Ureter (tissue), 1 donor: ENCODE measurements at regions not wholly inside any gene's neighbourhood (a gene's known extent, or its start where the extent isn't known, plus 50 kb on each side); places are given as distances from the start of the nearest gene placed in this dataset.

Experiments
- DNase-seq: peaks from one replicate; pipeline ENCODE4 v3.0.0-alpha.2; 2020; ENCODE audit warnings: low spot score
- donor health status: DM: yes; HTN: yes; CAD: no.

GRCh38 chr19:28420811-28421550 is 792.0 kb downstream of the UQCRFS1 start:
- DNase-seq, result no peak

- DNase-seq, result no peak
These were observed 793.6 kb downstream of the UQCRFS1 start for GRCh38 chr19:28419312-28419711.

- DNase-seq, result no peak
These were observed 795.6 kb downstream of the UQCRFS1 start for GRCh38 chr19:28417361-28417760.

- no peak for DNase-seq
These were observed 796.7 kb downstream of the UQCRFS1 start for GRCh38 chr19:28416245-28416644.

- no peak for DNase-seq
These were observed 798.2 kb downstream of the UQCRFS1 start for GRCh38 chr19:28414748-28415147.

GRCh38 chr19:28409859-28410258 is 803.1 kb downstream of the UQCRFS1 start:
- DNase-seq, result no peak

- no peak for DNase-seq
These were observed 806.0 kb downstream of the UQCRFS1 start for GRCh38 chr19:28406966-28407365.

- DNase-seq, result no peak
These were observed 807.6 kb downstream of the UQCRFS1 start for GRCh38 chr19:28405346-28405742.

GRCh38 chr19:28404472-28404871 is 808.5 kb downstream of the UQCRFS1 start:
- no peak for DNase-seq

- no peak for DNase-seq
These were observed 809.3 kb downstream of the UQCRFS1 start for GRCh38 chr19:28403690-28404089.

GRCh38 chr19:28402701-28403290 is 810.2 kb downstream of the UQCRFS1 start:
- DNase-seq, result no peak

- no peak for DNase-seq
These were observed 811.1 kb downstream of the UQCRFS1 start for GRCh38 chr19:28401739-28402424.

- no peak for DNase-seq
These were observed 811.8 kb downstream of the UQCRFS1 start for GRCh38 chr19:28400953-28401671.

GRCh38 chr19:28399187-28399586 is 813.8 kb downstream of the UQCRFS1 start:
- no peak for DNase-seq

- no peak for DNase-seq
These were observed 815.2 kb downstream of the UQCRFS1 start for GRCh38 chr19:28397800-28398199.

- DNase-seq, result no peak
These were observed 815.6 kb downstream of the UQCRFS1 start for GRCh38 chr19:28397306-28397705.

- DNase-seq, result no peak
These were observed 816.6 kb downstream of the UQCRFS1 start for GRCh38 chr19:28396287-28396831.

- no peak for DNase-seq
These were observed 818.2 kb downstream of the UQCRFS1 start for GRCh38 chr19:28394725-28395124.

- DNase-seq, result no peak
These were observed 819.2 kb downstream of the UQCRFS1 start for GRCh38 chr19:28393574-28394336.

GRCh38 chr19:28388988-28389387 is 824.0 kb downstream of the UQCRFS1 start:
- no peak for DNase-seq

- DNase-seq, result no peak
These were observed 825.4 kb downstream of the UQCRFS1 start for GRCh38 chr19:28387507-28387906.
